Tibial nerve (tissue), 3 donors: ENCODE measurements at regions not wholly inside any gene's neighbourhood (a gene's known extent, or its start where the extent isn't known, plus 50 kb on each side); places are given as distances from the start of the nearest gene placed in this dataset.

Experiments
- CTCF ChIP-seq, 5 experiments: fragments of 200-600 bp in 3 of 5; fragments of 450-650 bp in 2 of 5; sonication (generic) in 3 of 5; IDR thresholded peaks; one replicate each; pipeline ENCODE4 v1.5.1; 2016 to 2019; ENCODE audit warnings: antibody characterized with exemption in 5 of 5, mild to moderate bottlenecking in 3 of 5, moderate library complexity in 2 of 5
- POLR2A ChIP-seq, 2 donors: fragments of 450-650 bp; IDR thresholded peaks; one replicate each; pipeline ENCODE4 v1.6.1; 2017; ENCODE audit warnings: antibody characterized with exemption in 2 of 2, mild to moderate bottlenecking in 2 of 2, moderate library complexity in 2 of 2

GRCh38 chr6:66103354-66103753, 396.3 kb upstream of the EYS start:
- TF ChIP-seq CTCF (IDR thresholded peaks at IDR 0.05) (no peak), POLR2A (IDR thresholded peaks at IDR 0.05) (no peak)
